ENCODE measurements at regions not wholly inside any gene's neighbourhood (a gene's known extent, or its start where the extent isn't known, plus 50 kb on each side); places are given as distances from the start of the nearest gene placed in this dataset.
A peak's percentile ranks its signal among the peaks of the same experiment; 100 is the strongest.
"Not testable (repeated sequence)": the region's sequence is repeated elsewhere in the genome, so short reads cannot be mapped to it uniquely, and the experiment has no call there.

DNA sequence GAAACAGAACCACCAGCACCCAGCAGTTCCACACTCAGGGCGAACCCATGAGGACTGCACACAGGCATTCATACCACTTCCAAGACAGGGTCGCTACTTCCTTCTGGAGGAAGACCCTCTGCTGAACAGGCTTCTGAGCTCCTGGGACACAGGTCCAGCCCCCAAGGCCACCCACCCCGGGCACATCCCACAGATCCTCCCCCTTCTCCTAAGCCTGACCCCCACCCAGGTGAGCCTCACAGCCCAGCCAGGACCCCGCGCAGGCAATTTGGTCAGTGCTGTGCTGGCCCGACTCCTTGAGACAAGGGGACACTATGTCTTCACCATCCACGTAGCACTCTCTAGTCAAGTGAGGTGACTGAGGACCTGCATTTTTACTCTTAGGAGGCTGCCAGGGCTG, 5382.7 kb upstream of the TPTE start:
- not testable (repeated sequence) for DNase-seq

DNA sequence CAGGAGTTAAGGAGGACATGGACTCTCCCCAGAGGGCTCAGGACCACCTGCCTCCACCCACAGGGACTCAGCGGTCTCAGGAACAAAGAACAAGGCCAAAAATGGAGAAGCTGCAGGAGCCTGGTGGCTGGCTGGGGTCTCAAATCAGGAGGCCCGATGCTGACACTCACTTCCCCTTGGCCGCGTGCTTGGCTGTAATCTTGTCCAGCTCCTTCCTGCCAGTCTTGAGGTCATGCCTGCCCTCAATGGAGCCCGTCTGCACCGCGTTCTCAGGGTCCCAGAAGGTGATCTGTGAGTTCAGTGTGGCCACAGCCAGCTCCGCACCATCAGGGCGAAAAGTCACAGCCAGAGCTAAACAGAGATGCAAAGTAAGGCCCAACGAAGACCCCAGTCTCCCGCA, 5381.9 kb upstream of the TPTE start:
- not testable (repeated sequence) for DNase-seq

DNA sequence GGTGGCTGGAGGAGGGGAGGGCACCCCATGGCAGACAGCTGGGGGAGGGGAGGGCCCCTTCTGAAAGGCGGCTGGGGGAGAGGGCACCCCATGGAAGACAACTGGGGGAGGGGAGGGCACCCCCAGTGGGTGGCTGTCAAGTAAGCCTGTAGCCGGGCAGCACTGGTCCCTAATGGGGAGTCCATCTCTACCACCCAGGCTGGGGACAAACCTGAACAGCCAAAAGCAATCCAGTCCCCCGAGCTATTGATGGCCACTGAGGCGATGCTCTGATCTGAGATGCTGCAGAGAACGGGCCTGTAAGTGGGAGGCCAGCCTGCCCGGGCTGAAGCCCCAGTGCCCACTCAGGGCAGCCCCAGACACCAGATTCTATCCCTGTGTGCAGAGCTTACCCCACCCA, 5378.4 kb upstream of the TPTE start:
- not testable (repeated sequence) for DNase-seq

DNA sequence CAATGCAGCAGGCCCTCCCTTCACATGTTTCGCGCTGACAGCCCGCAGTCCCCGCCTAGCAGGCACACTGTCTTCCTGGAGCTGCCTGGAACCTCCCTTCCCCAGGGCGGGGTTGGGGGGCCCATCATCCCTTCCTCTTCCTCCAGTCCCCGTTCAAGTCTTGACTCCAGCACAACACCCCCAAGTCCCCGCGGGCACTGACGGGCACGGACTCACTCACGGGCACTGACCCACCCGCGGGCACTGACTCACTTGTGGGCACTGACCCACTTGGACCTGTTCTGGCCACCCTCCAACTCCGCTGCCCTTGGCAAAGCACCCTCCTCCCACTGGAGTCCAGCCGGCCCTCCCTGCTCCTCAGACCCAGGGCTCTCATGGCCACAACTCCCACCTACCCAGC, 5376.7 kb upstream of the TPTE start:
- DNase-seq, result not testable (repeated sequence)

DNA sequence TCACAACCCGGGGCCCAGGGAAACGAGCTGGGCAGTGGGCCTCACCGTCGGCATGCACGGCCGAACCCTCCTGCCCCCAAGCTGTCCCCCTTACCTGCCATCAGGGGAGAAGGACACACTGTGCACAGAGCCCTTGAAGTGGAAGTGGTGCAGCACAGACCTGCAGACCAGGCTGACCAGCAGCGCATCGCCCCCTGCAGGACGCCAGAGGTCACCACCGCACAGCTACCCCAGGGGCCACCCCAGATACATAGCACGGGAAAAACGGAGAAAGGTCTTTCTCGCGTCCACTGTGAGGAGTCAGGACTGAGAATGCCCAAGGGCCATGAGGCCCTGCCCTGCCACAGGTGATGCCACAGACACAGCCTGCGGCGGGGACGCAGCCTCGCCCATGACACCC, 5373.7 kb upstream of the TPTE start:
- DNase-seq, result not testable (repeated sequence)

DNA sequence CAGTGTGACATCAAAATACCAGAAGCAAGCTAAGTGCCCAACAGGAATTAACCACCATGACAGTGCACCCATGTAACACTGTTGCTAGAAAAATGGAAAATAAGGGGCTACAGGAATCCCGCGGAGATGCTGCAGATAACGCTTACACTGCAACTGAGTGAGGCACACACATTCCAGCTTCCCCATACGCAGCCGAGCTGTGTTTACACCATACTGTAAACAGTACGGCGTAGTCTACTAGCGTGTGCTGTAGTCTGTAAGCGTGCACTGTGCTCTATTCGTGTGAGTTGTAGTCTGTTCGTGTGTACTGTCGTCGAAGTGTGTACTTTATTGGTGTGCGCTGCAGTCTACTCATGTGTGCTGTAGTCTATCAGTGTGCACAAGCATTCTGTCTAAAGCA, 5372.2 kb upstream of the TPTE start:
- not testable (repeated sequence) for DNase-seq

DNA sequence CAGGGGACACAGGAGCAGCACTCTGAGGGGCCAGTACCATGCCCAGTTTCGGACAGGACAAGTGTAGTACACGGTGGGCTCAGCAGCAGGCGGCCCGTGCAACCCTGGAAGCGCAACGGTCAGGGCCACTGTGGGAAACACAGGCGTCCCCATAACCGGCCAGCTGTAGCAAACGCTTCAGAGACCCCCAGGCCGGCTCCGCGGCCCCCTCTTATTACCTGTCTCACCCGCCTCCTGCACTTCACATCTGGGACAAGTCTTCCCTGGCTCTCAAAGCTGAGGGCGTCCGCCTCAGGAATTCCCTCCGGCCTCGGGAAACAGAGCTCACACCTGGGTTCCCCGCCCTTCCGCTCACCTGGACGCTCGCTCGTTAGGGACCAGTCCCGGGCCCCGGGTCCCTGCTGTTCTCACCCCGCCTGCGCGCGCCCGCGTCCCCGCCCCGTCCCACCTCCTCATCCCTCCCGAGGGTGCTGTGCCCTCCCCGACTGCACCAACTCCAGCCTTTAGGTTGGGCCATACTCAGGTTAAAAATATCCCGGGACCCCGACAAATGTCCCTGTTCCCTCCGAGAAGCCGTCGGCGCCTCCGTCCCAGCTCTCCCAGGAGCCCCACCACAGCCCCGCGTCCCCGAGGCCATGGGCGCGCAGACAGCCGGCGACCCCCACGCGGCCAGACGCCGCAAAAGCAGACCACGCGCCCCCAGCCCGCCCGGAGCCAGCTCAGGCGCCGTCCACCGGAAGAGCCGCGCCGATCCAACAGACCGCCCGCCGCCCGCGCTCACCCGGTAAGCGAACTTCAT, 5367.3 kb upstream of the TPTE start:
- DNase-seq, result not testable (repeated sequence)

DNA sequence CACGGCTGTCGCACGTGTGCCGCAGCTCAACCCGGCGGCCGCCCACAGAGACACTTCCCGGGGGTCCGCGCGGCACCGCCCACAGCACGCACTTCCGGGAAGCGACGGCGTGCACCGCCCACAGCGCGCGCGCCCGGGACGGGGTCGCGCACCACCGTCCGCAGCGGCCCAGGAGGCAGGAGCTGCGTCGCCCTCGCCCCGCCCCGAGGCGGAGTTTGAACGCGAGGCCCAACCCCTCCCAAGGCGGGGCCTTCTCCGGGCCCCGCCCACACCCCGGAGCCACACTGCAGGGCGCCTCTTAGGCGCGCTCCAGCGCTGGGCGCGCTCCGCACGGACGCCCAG, 5366.8 kb upstream of the TPTE start:
- DNase-seq, result peak; percentile 89

DNA sequence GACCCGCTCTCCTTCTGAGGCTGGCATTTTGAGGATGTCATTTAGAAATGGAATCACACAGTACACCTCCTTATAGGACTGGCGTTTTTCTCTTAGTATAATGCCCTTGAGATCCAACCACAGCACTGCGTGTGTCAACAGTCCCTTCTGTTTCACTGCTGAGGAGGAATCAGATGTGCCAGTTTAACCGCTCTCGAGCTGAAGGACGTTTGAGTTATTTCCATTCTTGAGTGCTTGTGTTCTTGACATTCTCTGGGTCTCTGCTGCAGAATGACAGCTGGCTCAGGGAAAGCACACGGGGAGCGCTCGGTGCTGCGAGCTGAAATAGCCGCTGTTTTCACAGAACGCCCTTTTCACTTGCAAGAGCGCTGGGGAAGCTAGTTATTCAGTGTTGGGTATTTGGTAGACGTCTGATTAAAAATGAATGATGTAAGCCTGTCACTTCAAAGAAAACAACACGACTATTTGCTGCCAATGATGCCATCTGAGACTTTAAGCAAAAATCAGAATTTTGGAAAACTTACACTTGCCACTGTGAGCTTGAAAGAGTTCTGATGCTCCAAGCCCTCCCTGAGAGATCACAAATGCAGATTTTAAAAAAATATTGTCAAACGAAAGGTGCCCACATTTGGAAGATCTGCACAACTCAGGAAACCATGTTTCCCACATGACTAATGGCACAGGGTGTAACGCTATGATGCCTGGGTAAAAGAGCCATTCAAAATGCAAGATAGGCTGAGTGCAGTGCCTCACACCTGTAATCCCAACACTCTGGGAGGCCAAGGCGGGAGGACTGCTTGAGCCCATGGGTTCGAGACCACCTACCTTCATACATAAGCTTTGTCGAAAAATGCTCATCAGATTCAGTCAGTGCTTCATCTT, 5358.4 kb upstream of the TPTE start:
- DNase-seq, result not testable (repeated sequence)

DNA sequence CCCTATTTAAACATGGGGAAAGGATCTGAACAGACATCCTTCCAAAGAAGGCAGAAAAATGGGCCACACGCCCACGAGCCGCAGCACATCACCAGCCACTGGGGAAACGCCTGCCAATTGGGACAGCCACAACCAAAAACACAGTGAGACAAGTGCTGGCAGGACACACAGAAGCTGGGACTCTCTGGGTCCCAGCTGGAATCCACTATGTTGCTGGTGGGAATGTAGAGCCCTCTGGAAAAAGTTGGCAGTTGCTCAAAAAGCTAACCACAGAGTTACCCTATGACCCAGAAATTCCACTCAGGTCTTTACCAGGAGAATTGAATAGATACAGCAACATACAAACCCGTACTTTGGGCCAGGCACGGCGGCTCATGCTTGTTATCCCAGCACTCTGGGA, 5355.6 kb upstream of the TPTE start:
- not testable (repeated sequence) for DNase-seq
